H1 (cell line): ENCODE measurements at regions not wholly inside any gene's neighbourhood (a gene's known extent, or its start where the extent isn't known, plus 50 kb on each side); places are given as distances from the start of the nearest gene placed in this dataset.

Source experiments
- EP300 ChIP-seq, 2 experiments: IDR thresholded peaks; 1 replicate in 1 of 2; 2 replicates in 1 of 2; pipeline ENCODE4 v1.6.1; 2011 to 2012; ENCODE audit warnings: low read depth in 2 of 2, low read length in 2 of 2, mild to moderate bottlenecking in 2 of 2, borderline replicate concordance in 1 of 2, inconsistent platforms in 1 of 2, moderate library complexity in 1 of 2
- GABPA ChIP-seq: IDR thresholded peaks from 2 replicates; pipeline ENCODE4 v1.6.1; 2011; ENCODE audit warnings: mild to moderate bottlenecking, low read length, moderate library complexity, borderline replicate concordance; ENCODE audit not compliant: insufficient read depth
- JUN ChIP-seq: IDR thresholded peaks from 2 replicates; pipeline ENCODE4 v1.6.1; 2011; ENCODE audit warnings: low read depth, mild to moderate bottlenecking, improper control_type of control experiment, low read length
- POLR2AphosphoS5 ChIP-seq: IDR thresholded peaks from 2 replicates; pipeline ENCODE4 v1.6.1; 2011; ENCODE audit warnings: low read depth, low read length

- TF ChIP-seq JUN (no peak), EP300 (IDR thresholded peaks at IDR 0.05; ENCODE audit: borderline replicate concordance in 1 of 2, low read depth in 2 of 2, low read length in 2 of 2) (no peak), GABPA (no peak), POLR2AphosphoS5 (no peak)
These were observed 128.7 kb upstream of the CCDC68 start for GRCh38 chr18:55088000-55088401.
